ENCODE measurements at regions not wholly inside any gene's neighbourhood (a gene's known extent, or its start where the extent isn't known, plus 50 kb on each side); places are given as distances from the start of the nearest gene placed in this dataset.

- H2BK5ac ChIP-seq (ENCODE audit: low read depth, low read length) = no peak overlapping the region
- no peak overlapping the region for H3K4ac ChIP-seq (replicated peaks; ENCODE audit: insufficient read length, low read depth, low read length)
- H3K9ac ChIP-seq (replicated peaks in 1 of 4; ENCODE audit: extremely low read depth in 1 of 4, low read depth in 3 of 4, low read length in 3 of 4) = no peak overlapping the region
- H3K18ac ChIP-seq (ENCODE audit: extremely low read depth, low read length) = no peak overlapping the region
- no peaks in the 10 kb centered on the region for H3K36me3 ChIP-seq (ENCODE audit: control insufficient read depth in 2 of 4, insufficient read depth in 4 of 4, low read length in 3 of 4)
- H4K20me1 ChIP-seq (replicated peaks in 1 of 2; ENCODE audit: control insufficient read depth in 1 of 2, insufficient read depth in 2 of 2, low read length in 2 of 2) = no peaks in the 10 kb centered on the region
- DNase-seq (ENCODE audit: low read depth in 1 of 2, low spot score in 2 of 2) = no peak
- no peaks in the 10 kb centered on the region for H3K4me1 ChIP-seq (replicated peaks in 1 of 4; ENCODE audit: control insufficient read depth in 3 of 4, insufficient read depth in 4 of 4, low read length in 3 of 4)
- H3K9me3 ChIP-seq (ENCODE audit: insufficient read depth in 2 of 2, low read depth in 1 of 2, low read length in 1 of 2) = no peaks in the 10 kb centered on the region
- H3K14ac ChIP-seq (ENCODE audit: insufficient read length) = no peak overlapping the region
- H2AFZ ChIP-seq (ENCODE audit: low read length) = no peak overlapping the region
- no peak overlapping the region for H2BK12ac ChIP-seq (ENCODE audit: low read depth, low read length)
- H3K23ac ChIP-seq (ENCODE audit: insufficient read length) = no peak overlapping the region
- no peak overlapping the region for H4K8ac ChIP-seq (ENCODE audit: extremely low read depth, insufficient read depth, low read length)
- H3K56ac ChIP-seq (replicated peaks; ENCODE audit: insufficient read length, low read depth, low read length) = no peak overlapping the region
- no peak for FAIRE-seq
- CTCF ChIA-PET (ENCODE audit: partially characterized antibody) = interaction anchor here (1.5 kb wide), 1 partner anchor 190 kb away, joined by 3 read pairs; no protein-coding TSS in a partner anchor
- H3K4me2 ChIP-seq (ENCODE audit: insufficient read depth in 1 of 2, low read depth in 2 of 2, low read length in 2 of 2) = no peak overlapping the region
- H2BK15ac ChIP-seq (ENCODE audit: low read length) = no peak overlapping the region
- H2AK5ac ChIP-seq (ENCODE audit: low read depth, low read length) = no peak overlapping the region
- H3K27me3 ChIP-seq (replicated peaks in 1 of 4; ENCODE audit: control insufficient read depth in 3 of 4, extremely low read depth in 1 of 4, insufficient read depth in 3 of 4, low read length in 3 of 4) = no peaks in the 10 kb centered on the region
- no peaks in the 10 kb centered on the region for H3K79me2 ChIP-seq (ENCODE audit: control insufficient read depth in 1 of 2, insufficient read depth in 2 of 2, low read length in 2 of 2)
- H2BK120ac ChIP-seq (replicated peaks; ENCODE audit: low read depth, low read length) = no peak overlapping the region
- no peaks in the 10 kb centered on the region for H3K79me1 ChIP-seq (ENCODE audit: low read depth, low read length)
- no peak overlapping the region for H3K4me3 ChIP-seq (ENCODE audit: extremely low read depth in 1 of 4, insufficient read depth in 2 of 4, low read depth in 3 of 4, low read length in 4 of 4)
- H3K27ac ChIP-seq (ENCODE audit: low read depth, low read length) = no peak overlapping the region
- TF ChIP-seq CHD1 (IDR thresholded peaks at IDR 0.05; ENCODE audit: low read depth, low read length) (no peak), TBP (IDR thresholded peaks at IDR 0.05; ENCODE audit: low read depth, low read length) (no peak)
- H4K5ac ChIP-seq (ENCODE audit: insufficient read length, low read depth, low read length) = no peak overlapping the region
- H2BK20ac ChIP-seq (ENCODE audit: low read length) = no peak overlapping the region
- POLR2A ChIA-PET (ENCODE audit: partially characterized antibody) = no interaction called here
- 95% methylated on average over 3 of the region's 3 CpGs; no CpG with 5 or more reads in 1 of the 2 experiments for WGBS, 2 experiments (ENCODE audit: extremely low coverage in 1 of 2, insufficient coverage in 1 of 2, insufficient read length in 1 of 2, insufficient replicate concordance in 2 of 2, low coverage in 1 of 2, low lambda C conversion rate in 2 of 2, missing lambda C conversion rate in 1 of 2)
- no peaks in the 10 kb centered on the region for H3K23me2 ChIP-seq (ENCODE audit: low read depth, low read length)
- H4K91ac ChIP-seq (replicated peaks; ENCODE audit: insufficient read length, low read length) = no peak overlapping the region
Measured at GRCh38 chr12:126537961-126538530, 1472.8 kb downstream of the AACS start.
